SKM-1 treated with dmso at 0.1 percent for 144 hours (cell line): ENCODE measurements at regions not wholly inside any gene's neighbourhood (a gene's known extent, or its start where the extent isn't known, plus 50 kb on each side); places are given as distances from the start of the nearest gene placed in this dataset.
"Not testable (repeated sequence)": the region's sequence is repeated elsewhere in the genome, so short reads cannot be mapped to it uniquely, and the experiment has no call there.

ENCODE experiments used
- DNase-seq: peaks from one replicate; lab custom pipeline; 2025; ENCODE audit not compliant: unreplicated experiment; lab: John Stamatoyannopoulos, UW

GRCh38 chr6:68575765-68576439, 59.2 kb upstream of the ADGRB3 start:
- no peak for DNase-seq

GRCh38 chr6:68572975-68573374, 62.1 kb upstream of the ADGRB3 start:
- no peak for DNase-seq

GRCh38 chr6:68572525-68572924, 62.6 kb upstream of the ADGRB3 start:
- peak; percentile 82 for DNase-seq

- no peak for DNase-seq
Observed at GRCh38 chr6:68559716-68560115, 75.4 kb upstream of the ADGRB3 start.

GRCh38 chr6:68559070-68559469, 76.0 kb upstream of the ADGRB3 start:
- DNase-seq, result no peak

- no peak for DNase-seq
Observed at GRCh38 chr6:68546620-68547019, 88.5 kb upstream of the ADGRB3 start.

GRCh38 chr6:68544450-68544849, 90.6 kb upstream of the ADGRB3 start:
- DNase-seq, result no peak

GRCh38 chr6:68533339-68533795, 101.7 kb upstream of the ADGRB3 start:
- no peak for DNase-seq

- DNase-seq, result no peak
Observed at GRCh38 chr6:68527691-68528090, 107.4 kb upstream of the ADGRB3 start.

- DNase-seq, result no peak
Observed at GRCh38 chr6:68506911-68507310, 128.2 kb upstream of the ADGRB3 start.

GRCh38 chr6:68502946-68503345, 132.1 kb upstream of the ADGRB3 start:
- DNase-seq, result no peak

GRCh38 chr6:68497927-68498326, 137.2 kb upstream of the ADGRB3 start:
- DNase-seq, result no peak

- DNase-seq, result not testable (repeated sequence)
Observed at GRCh38 chr6:68494880-68495279, 140.2 kb upstream of the ADGRB3 start.

- no peak for DNase-seq
Observed at GRCh38 chr6:68476611-68477010, 158.5 kb upstream of the ADGRB3 start.

GRCh38 chr6:68473433-68474210, 161.5 kb upstream of the ADGRB3 start:
- DNase-seq, result no peak

GRCh38 chr6:68468244-68468884, 166.7 kb upstream of the ADGRB3 start:
- no peak for DNase-seq

GRCh38 chr6:68458447-68458846, 176.6 kb upstream of the ADGRB3 start:
- no peak for DNase-seq

- DNase-seq, result no peak
Observed at GRCh38 chr6:68447112-68447511, 188.0 kb upstream of the ADGRB3 start.

GRCh38 chr6:68445926-68446325, 189.2 kb upstream of the ADGRB3 start:
- no peak for DNase-seq

GRCh38 chr6:68443704-68444103, 191.4 kb upstream of the ADGRB3 start:
- no peak for DNase-seq

GRCh38 chr6:68427630-68428029, 207.5 kb upstream of the ADGRB3 start:
- DNase-seq, result no peak

GRCh38 chr6:68410021-68410420, 225.1 kb upstream of the ADGRB3 start:
- DNase-seq, result no peak
